H9 (cell line): ENCODE measurements at regions not wholly inside any gene's neighbourhood (a gene's known extent, or its start where the extent isn't known, plus 50 kb on each side); places are given as distances from the start of the nearest gene placed in this dataset.

Source experiments
- DNase-seq: peaks from one replicate; pipeline ENCODE4 v3.0.0-alpha.2; 2017
- H2AFZ ChIP-seq: one replicate; pipeline ENCODE4 v1.6.1; 2013; ENCODE audit warnings: mild to moderate bottlenecking, low read length, control low read depth, moderate library complexity
- H2AK5ac ChIP-seq: 2 replicates; pipeline ENCODE4 v1.6.1; 2013; ENCODE audit warnings: low read length, control low read depth, mixed read lengths; ENCODE audit not compliant: insufficient read length
- H2BK120ac ChIP-seq: one replicate; pipeline ENCODE4 v1.6.1; 2013; ENCODE audit warnings: low read depth, mild to moderate bottlenecking, low read length, control low read depth, inconsistent platforms; ENCODE audit not compliant: poor library complexity, severe bottlenecking
- H2BK12ac ChIP-seq: 2 replicates; pipeline ENCODE4 v1.6.1; 2013; ENCODE audit warnings: low read length, control low read depth, mixed read lengths, low read depth; ENCODE audit not compliant: insufficient read length
- H2BK15ac ChIP-seq: 2 replicates; pipeline ENCODE4 v1.6.1; 2013; ENCODE audit warnings: low read depth, low read length, control low read depth
- H2BK20ac ChIP-seq: one replicate; pipeline ENCODE4 v1.6.1; 2013; ENCODE audit warnings: low read depth, mild to moderate bottlenecking, low read length, control low read depth, inconsistent platforms; ENCODE audit not compliant: poor library complexity, severe bottlenecking
- H2BK5ac ChIP-seq: 2 replicates; pipeline ENCODE4 v1.6.1; 2013; ENCODE audit warnings: low read length, control low read depth, mixed read lengths; ENCODE audit not compliant: insufficient read length
- H3K14ac ChIP-seq: 2 replicates; pipeline ENCODE4 v1.6.1; 2013; ENCODE audit warnings: low read length, control low read depth; ENCODE audit not compliant: insufficient read depth
- H3K18ac ChIP-seq: 2 replicates; pipeline ENCODE4 v1.6.1; 2013; ENCODE audit warnings: low read depth, mild to moderate bottlenecking, mixed read lengths, low read length, control low read depth; ENCODE audit not compliant: insufficient read length
- H3K23ac ChIP-seq: 2 replicates; pipeline ENCODE4 v1.6.1; 2013; ENCODE audit warnings: low read length, control low read depth, mixed read lengths, low read depth; ENCODE audit not compliant: insufficient read length
- H3K23me2 ChIP-seq: 2 replicates; pipeline ENCODE4 v1.6.1; 2013; ENCODE audit warnings: low read depth, mild to moderate bottlenecking, mixed read lengths, low read length, control low read depth; ENCODE audit not compliant: insufficient read length, poor library complexity, severe bottlenecking
- H3K27ac ChIP-seq: 2 replicates; pipeline ENCODE4 v1.5.1; 2013; ENCODE audit warnings: low read length, control low read depth, mixed read lengths, low read depth; ENCODE audit not compliant: insufficient read length
- H3K27me3 ChIP-seq: 2 replicates; pipeline ENCODE4 v1.6.1; 2013; ENCODE audit warnings: low read length, control low read depth, inconsistent platforms; ENCODE audit not compliant: insufficient read depth
- H3K4ac ChIP-seq: 2 replicates; pipeline ENCODE4 v1.6.1; 2013; ENCODE audit warnings: low read depth, mild to moderate bottlenecking, control low read depth, inconsistent platforms, low read length, moderate library complexity
- H3K4me1 ChIP-seq: 2 replicates; pipeline ENCODE4 v1.6.1; 2013; ENCODE audit warnings: low read length, control low read depth, inconsistent platforms; ENCODE audit not compliant: insufficient read depth
- H3K4me2 ChIP-seq: 2 replicates; pipeline ENCODE4 v1.6.1; 2013; ENCODE audit warnings: low read length, control low read depth, mixed read lengths; ENCODE audit not compliant: insufficient read length, insufficient read depth
- H3K56ac ChIP-seq: 2 replicates; pipeline ENCODE4 v1.6.1; 2013; ENCODE audit warnings: low read depth, mild to moderate bottlenecking, mixed read lengths, low read length, control low read depth; ENCODE audit not compliant: insufficient read length
- H3K79me1 ChIP-seq: 2 replicates; pipeline ENCODE4 v1.6.1; 2013; ENCODE audit warnings: low read depth, mild to moderate bottlenecking, moderate library complexity, low read length, control low read depth, inconsistent platforms; ENCODE audit not compliant: insufficient read depth, poor library complexity, severe bottlenecking
- H3K79me2 ChIP-seq: 2 replicates; pipeline ENCODE4 v1.6.1; 2013; ENCODE audit warnings: low read length, control low read depth, inconsistent platforms; ENCODE audit not compliant: insufficient read depth
- H3K9ac ChIP-seq: 2 replicates; pipeline ENCODE4 v1.6.1; 2013; ENCODE audit warnings: low read length, control low read depth, mixed read lengths; ENCODE audit not compliant: insufficient read length; ENCODE audit errors: extremely low read depth
- H3K9me3 ChIP-seq: one replicate; pipeline ENCODE4 v1.6.1; 2013; ENCODE audit warnings: low read depth, low read length, inconsistent platforms; ENCODE audit not compliant: control insufficient read depth
- H3T11ph ChIP-seq: one replicate; pipeline ENCODE4 v1.6.1; 2013; ENCODE audit warnings: mild to moderate bottlenecking, low read length, control low read depth, inconsistent platforms
- H4K20me1 ChIP-seq: one replicate; pipeline ENCODE4 v1.6.1; 2013; ENCODE audit not compliant: control insufficient read depth, insufficient read length, insufficient read depth
- H4K5ac ChIP-seq: 2 replicates; pipeline ENCODE4 v1.6.1; 2013; ENCODE audit warnings: low read depth, mild to moderate bottlenecking, mixed read lengths, low read length, control low read depth; ENCODE audit not compliant: insufficient read length
- H4K8ac ChIP-seq: replicated peaks from 2 replicates; pipeline ENCODE4 v1.6.1; 2013; ENCODE audit warnings: low read length, control low read depth, mixed read lengths, low read depth; ENCODE audit not compliant: insufficient read length
- H4K91ac ChIP-seq: 2 replicates; pipeline ENCODE4 v1.6.1; 2013; ENCODE audit warnings: low read depth, mild to moderate bottlenecking, moderate library complexity, mixed read lengths, low read length, control low read depth; ENCODE audit not compliant: insufficient read length
- H3K27ac Mint-ChIP-seq, 3 experiments: 2 replicates in 2 of 3; 3 replicates in 1 of 3; pipeline ENCODE4 v1.8.0; 2020 to 2021; ENCODE audit warnings: mixed read lengths in 3 of 3, mild to moderate bottlenecking in 1 of 3, moderate library complexity in 1 of 3
- H3K27me3 Mint-ChIP-seq: 2 replicates; pipeline ENCODE4 v1.8.0; 2021; ENCODE audit warnings: low read depth, mild to moderate bottlenecking, moderate library complexity, mixed read lengths
- H3K36me3 Mint-ChIP-seq, 3 experiments: 2 replicates in 2 of 3; 3 replicates in 1 of 3; pipeline ENCODE4 v1.8.0; 2020 to 2021; ENCODE audit warnings: low read depth in 3 of 3, mixed read lengths in 3 of 3; ENCODE audit not compliant: insufficient read depth in 1 of 3
- H3K4me1 Mint-ChIP-seq, 2 experiments: 2 replicates each; pipeline ENCODE4 v1.8.0; 2020; ENCODE audit warnings: mixed read lengths in 2 of 2
- H3K4me3 Mint-ChIP-seq, 2 experiments: 2 replicates in 1 of 2; 3 replicates in 1 of 2; pipeline ENCODE4 v1.8.0; 2020 to 2021; ENCODE audit warnings: mild to moderate bottlenecking in 2 of 2, mixed read lengths in 2 of 2, moderate library complexity in 1 of 2
- H3K9me3 Mint-ChIP-seq, 2 experiments: 2 replicates in 1 of 2; 3 replicates in 1 of 2; pipeline ENCODE4 v1.8.0; 2020; ENCODE audit warnings: mild to moderate bottlenecking in 2 of 2, mixed read lengths in 2 of 2, moderate library complexity in 1 of 2
- CTCF ChIP-seq: fragments of 200-600 bp; sonication (generic); conservative IDR thresholded peaks from 3 replicates; pipeline ENCODE4 v1.8.0; 2021; ENCODE audit warnings: antibody characterized with exemption, mild to moderate bottlenecking
- WGBS: extraction: QIAGEN DNeasy Blood & Tissue Kit; methylation state at CpG from one replicate; pipeline ENCODE4 v1.1.7; 2013; ENCODE audit warnings: missing lambda C conversion rate, low lambda C conversion rate, mixed read lengths; ENCODE audit not compliant: insufficient read length; ENCODE audit errors: extremely low coverage; 5-methylcytosine and 5-hydroxymethylcytosine counted together

DNA sequence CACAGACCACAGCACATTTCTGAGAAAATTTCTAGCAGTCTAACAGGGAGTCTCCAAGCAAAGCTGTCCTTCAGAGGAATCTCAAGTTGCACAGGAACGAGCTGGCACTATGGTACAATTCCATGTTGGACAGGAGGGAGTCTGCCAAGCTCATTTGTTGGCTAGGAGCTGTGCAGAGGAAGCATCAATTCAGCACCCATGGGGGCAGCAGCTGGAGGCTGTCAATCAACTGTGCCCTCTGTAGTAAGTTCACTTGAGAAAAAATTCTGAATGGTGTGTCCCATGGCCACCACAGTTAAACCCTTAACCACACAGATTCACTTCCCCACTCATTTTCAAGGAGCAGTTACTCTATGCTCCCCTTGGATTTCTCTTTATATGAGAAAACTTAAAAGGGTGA, 298.5 kb upstream of the PPP2R3A start:
- no peak overlapping the region for H3T11ph ChIP-seq
- no peak overlapping the region for H4K91ac ChIP-seq
- no peak overlapping the region for H3K18ac ChIP-seq
- no peak overlapping the region for H4K8ac ChIP-seq
- TF ChIP-seq CTCF = no peak
- H3K27me3 Mint-ChIP-seq = no peaks in the 10 kb centered on the region; the same call in 1 of the 2 replicates
- H2BK12ac ChIP-seq = no peak overlapping the region
- H2BK120ac ChIP-seq = no peak overlapping the region
- H3K23me2 ChIP-seq = no peaks in the 10 kb centered on the region
- H3K4me1 ChIP-seq = no peaks in the 10 kb centered on the region
- H3K27ac Mint-ChIP-seq = no peak overlapping the region
- no peak overlapping the region for H2BK15ac ChIP-seq
- no peak overlapping the region for H3K14ac ChIP-seq
- no peak overlapping the region for H4K5ac ChIP-seq
- no peak overlapping the region for H3K27ac ChIP-seq
- peaks cover 17 to 18% of the 10 kb centered on the region in 2 experiments for H3K9me3 Mint-ChIP-seq
- no peak overlapping the region for H2AK5ac ChIP-seq
- no peak overlapping the region for H2AFZ ChIP-seq
- no CpG with 5 or more reads among the region's 1 CpG for WGBS
- H3K9me3 ChIP-seq = no peaks in the 10 kb centered on the region
- H3K79me2 ChIP-seq = no peaks in the 10 kb centered on the region
- no peak overlapping the region for H3K4me2 ChIP-seq
- H2BK5ac ChIP-seq = no peak overlapping the region
- no peaks in the 10 kb centered on the region for H4K20me1 ChIP-seq
- H3K4ac ChIP-seq = no peak overlapping the region
- H3K23ac ChIP-seq = no peak overlapping the region
- no peak overlapping the region for H3K56ac ChIP-seq
- no peaks in the 10 kb centered on the region for H3K79me1 ChIP-seq
- no peak overlapping the region for H3K4me3 Mint-ChIP-seq
- no peaks in the 10 kb centered on the region for H3K4me1 Mint-ChIP-seq
- no peaks in the 10 kb centered on the region for H3K27me3 ChIP-seq
- H2BK20ac ChIP-seq = no peak overlapping the region
- DNase-seq = no peak
- H3K9ac ChIP-seq = no peak overlapping the region
- peaks cover 1 to 19% (median 2%) of the 10 kb centered on the region in 3 experiments; a peak in 4 of 7 replicates for H3K36me3 Mint-ChIP-seq
